ENCODE measurements at regions not wholly inside any gene's neighbourhood (a gene's known extent, or its start where the extent isn't known, plus 50 kb on each side); places are given as distances from the start of the nearest gene placed in this dataset.

- no peak for TF ChIP-seq Cebpa-rat (IDR thresholded peaks at IDR 0.05)
- no peak overlapping the region for H3K4me3 ChIP-seq
- no peaks in the 10 kb centered on the region for H3K36me3 ChIP-seq
- H3K27me3 ChIP-seq, result no peaks in the 10 kb centered on the region
- H3K27ac ChIP-seq, result no peak overlapping the region; a peak in 1 of 22 replicates
- H4K20me1 ChIP-seq, result no peaks in the 10 kb centered on the region
- peaks cover 3 to 12% (median 9%) of the 10 kb centered on the region in 11 experiments; a peak in 13 of 22 replicates for H3K9me3 ChIP-seq (replicated peaks in 1 of 11)
- H3K4me2 ChIP-seq, result no peak overlapping the region
- H3K4me1 ChIP-seq, result no peaks in the 10 kb centered on the region
- no peak overlapping the region for H3K9ac ChIP-seq
Measured at GRCh38 chr1:242743983-242744780, 219.7 kb upstream of the PLD5 start.

GRCh38 chr1:242738702-242739645, 214.5 kb upstream of the PLD5 start:
- Histone ChIP-seq H3K27ac (no peak overlapping the region), H3K9me3 (replicated peaks in 1 of 11) (peaks cover 3 to 12% (median 9%) of the 10 kb centered on the region in 11 experiments; a peak in 13 of 22 replicates), H3K27me3 (no peaks in the 10 kb centered on the region), H3K4me1 (no peaks in the 10 kb centered on the region), H3K4me3 (no peak overlapping the region), H4K20me1 (no peaks in the 10 kb centered on the region), H3K36me3 (no peaks in the 10 kb centered on the region), H3K4me2 (no peak overlapping the region), H3K9ac (no peak overlapping the region)
- no peak for TF ChIP-seq Cebpa-rat (IDR thresholded peaks at IDR 0.05)

- peaks cover 3 to 8% (median 7%) of the 10 kb centered on the region in 11 experiments; a peak in 13 of 22 replicates for H3K9me3 ChIP-seq (replicated peaks in 1 of 11)
- no peak overlapping the region for H3K4me3 ChIP-seq
- no peak for TF ChIP-seq Cebpa-rat (IDR thresholded peaks at IDR 0.05)
- no peaks in the 10 kb centered on the region for H4K20me1 ChIP-seq
- H3K36me3 ChIP-seq, result no peaks in the 10 kb centered on the region
- no peak overlapping the region for H3K4me2 ChIP-seq
- no peak overlapping the region for H3K27ac ChIP-seq
- no peak overlapping the region for H3K9ac ChIP-seq
- H3K27me3 ChIP-seq, result no peaks in the 10 kb centered on the region
- H3K4me1 ChIP-seq, result no peaks in the 10 kb centered on the region
Measured at GRCh38 chr1:242736611-242737010, 212.1 kb upstream of the PLD5 start.

- H3K27ac ChIP-seq, result no peak overlapping the region
Measured at GRCh38 chr1:242735323-242735722, 210.8 kb upstream of the PLD5 start.

GRCh38 chr1:242731446-242731845, 206.9 kb upstream of the PLD5 start:
- Histone ChIP-seq H3K27me3 (no peaks in the 10 kb centered on the region), H3K4me3 (no peak overlapping the region), H3K9ac (no peak overlapping the region), H3K9me3 (replicated peaks in 1 of 11) (no peaks in the 10 kb centered on the region; a peak in 1 of 22 replicates), H4K20me1 (no peaks in the 10 kb centered on the region), H3K36me3 (no peaks in the 10 kb centered on the region), H3K4me2 (no peak overlapping the region), H3K4me1 (no peaks in the 10 kb centered on the region), H3K27ac (no peak overlapping the region)
- no peak for TF ChIP-seq Cebpa-rat (IDR thresholded peaks at IDR 0.05)

More at GRCh38 chr1:242735323-242735722, 210.8 kb upstream of the PLD5 start:
- H3K4me2 ChIP-seq, result no peak overlapping the region
- no peak for TF ChIP-seq Cebpa-rat (IDR thresholded peaks at IDR 0.05)
- H3K9me3 ChIP-seq (replicated peaks in 1 of 11), result no peaks in the 10 kb centered on the region
- no peaks in the 10 kb centered on the region for H3K27me3 ChIP-seq
- H3K4me1 ChIP-seq, result no peaks in the 10 kb centered on the region
- no peak overlapping the region for H3K4me3 ChIP-seq
- H4K20me1 ChIP-seq, result no peaks in the 10 kb centered on the region
- no peaks in the 10 kb centered on the region for H3K36me3 ChIP-seq
- no peak overlapping the region for H3K9ac ChIP-seq

- TF ChIP-seq Cebpa-rat (IDR thresholded peaks at IDR 0.05), result no peak
- no peak overlapping the region for H3K9ac ChIP-seq
- no peak overlapping the region for H3K4me3 ChIP-seq
- H4K20me1 ChIP-seq, result no peaks in the 10 kb centered on the region
- H3K27me3 ChIP-seq, result no peaks in the 10 kb centered on the region
- H3K4me1 ChIP-seq, result no peaks in the 10 kb centered on the region
- no peak overlapping the region for H3K4me2 ChIP-seq
- H3K36me3 ChIP-seq, result no peaks in the 10 kb centered on the region
- no peaks in the 10 kb centered on the region; a peak in 1 of 22 replicates for H3K9me3 ChIP-seq (replicated peaks in 1 of 11)
- no peak overlapping the region for H3K27ac ChIP-seq
Measured at GRCh38 chr1:242728696-242729095, 204.2 kb upstream of the PLD5 start.

GRCh38 chr1:242723044-242723716, 198.7 kb upstream of the PLD5 start:
- H3K9ac ChIP-seq, result no peak overlapping the region
- no peaks in the 10 kb centered on the region for H4K20me1 ChIP-seq
- no peaks in the 10 kb centered on the region for H3K27me3 ChIP-seq
- H3K36me3 ChIP-seq, result no peaks in the 10 kb centered on the region
- H3K4me1 ChIP-seq, result no peaks in the 10 kb centered on the region
- peaks cover 0 to 6% (median 0%) of the 10 kb centered on the region in 11 experiments; a peak in 4 of 22 replicates for H3K9me3 ChIP-seq (replicated peaks in 1 of 11)
- no peak overlapping the region for H3K27ac ChIP-seq
- no peak for TF ChIP-seq Cebpa-rat (IDR thresholded peaks at IDR 0.05)
- no peak overlapping the region for H3K4me3 ChIP-seq
- H3K4me2 ChIP-seq, result no peak overlapping the region

GRCh38 chr1:242718967-242719366, 194.5 kb upstream of the PLD5 start:
- TF ChIP-seq Cebpa-rat (IDR thresholded peaks at IDR 0.05), result no peak
- no peak overlapping the region for H3K27ac ChIP-seq

GRCh38 chr1:242712248-242712647, 187.8 kb upstream of the PLD5 start:
- Histone ChIP-seq H3K9ac (no peak overlapping the region), H4K20me1 (no peaks in the 10 kb centered on the region)

More at GRCh38 chr1:242718967-242719366, 194.5 kb upstream of the PLD5 start:
- no peaks in the 10 kb centered on the region for H3K27me3 ChIP-seq
- H4K20me1 ChIP-seq, result no peaks in the 10 kb centered on the region
- H3K9me3 ChIP-seq (replicated peaks in 1 of 11), result peaks cover 0 to 6% (median 0%) of the 10 kb centered on the region in 11 experiments; a peak in 4 of 22 replicates
- no peaks in the 10 kb centered on the region for H3K4me1 ChIP-seq
- H3K4me3 ChIP-seq, result no peak overlapping the region
- H3K36me3 ChIP-seq, result no peaks in the 10 kb centered on the region
- no peak overlapping the region for H3K4me2 ChIP-seq
- no peak overlapping the region for H3K9ac ChIP-seq

More at GRCh38 chr1:242712248-242712647, 187.8 kb upstream of the PLD5 start:
- H3K4me2 ChIP-seq, result no peak overlapping the region
- no peak overlapping the region for H3K4me3 ChIP-seq
- no peaks in the 10 kb centered on the region for H3K4me1 ChIP-seq
- H3K9me3 ChIP-seq (replicated peaks in 1 of 11), result peaks cover 0 to 5% (median 0%) of the 10 kb centered on the region in 11 experiments; a peak in 1 of 22 replicates
- TF ChIP-seq Cebpa-rat (IDR thresholded peaks at IDR 0.05), result no peak
- H3K27me3 ChIP-seq, result no peaks in the 10 kb centered on the region
- no peaks in the 10 kb centered on the region for H3K36me3 ChIP-seq
- H3K27ac ChIP-seq, result no peak overlapping the region

Data from BLaER1 treated with 17β-estradiol and CSF1 and Interleukin-3, amounts not matched to agents 10 nM and 100 nM (cell line).